ENCODE measurements at regions not wholly inside any gene's neighbourhood (a gene's known extent, or its start where the extent isn't known, plus 50 kb on each side); places are given as distances from the start of the nearest gene placed in this dataset.

DNA sequence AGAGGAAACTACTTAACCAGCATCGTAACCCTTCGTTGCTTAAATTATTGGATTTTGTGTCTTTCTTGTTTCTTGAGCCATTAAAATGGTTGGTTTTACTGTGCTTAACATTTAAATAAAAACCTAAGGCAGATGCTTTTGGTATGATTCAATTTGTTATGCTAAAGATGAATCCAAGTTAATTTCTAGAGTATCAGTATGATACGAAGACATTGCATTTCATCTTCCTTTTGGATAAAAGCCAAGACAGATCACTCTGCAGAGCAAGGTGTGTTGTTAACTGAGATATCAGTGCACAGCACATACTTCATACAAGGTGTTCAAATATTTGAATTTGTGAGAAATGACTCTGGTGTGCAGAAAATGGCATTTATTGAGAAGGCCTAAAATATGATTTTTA lies 480.5 kb downstream of the PCNX1 start:
- no peak for TF ChIP-seq GABPA (IDR thresholded peaks at IDR 0.05; ENCODE audit: low read depth)
- Histone ChIP-seq H3K4me3 (replicated peaks; ENCODE audit: insufficient read depth, low read length) (no peak overlapping the region), H3K27ac (replicated peaks) (no peak overlapping the region), H3K27me3 (ENCODE audit: insufficient read depth, poor library complexity, severe bottlenecking) (no peaks in the 10 kb centered on the region)
- DNase-seq (ENCODE audit: low read depth in 1 of 2, low spot score in 1 of 2) = no peak

DNA sequence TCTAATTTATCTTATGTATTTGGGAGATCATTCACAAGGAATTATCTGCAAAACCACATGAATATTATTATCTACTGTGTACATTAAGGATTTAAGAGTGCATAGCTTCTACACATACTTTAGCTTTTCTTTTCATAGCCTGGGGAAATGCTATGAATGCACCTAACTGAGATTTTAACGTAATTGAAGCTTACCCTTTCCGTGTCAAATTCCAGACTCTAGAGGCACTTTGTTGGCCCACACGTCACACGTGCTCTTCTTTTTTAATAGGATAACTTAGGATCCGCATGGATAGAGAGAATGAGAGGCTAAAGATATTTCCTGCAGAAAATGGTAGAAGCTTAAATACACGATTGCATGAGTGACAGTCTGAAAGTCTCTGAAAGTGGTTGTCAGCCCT lies 481.1 kb downstream of the PCNX1 start:
- no peak for TF ChIP-seq GABPA (IDR thresholded peaks at IDR 0.05; ENCODE audit: low read depth)
- TF ChIP-seq REST (IDR thresholded peaks at IDR 0.05; ENCODE audit: insufficient replicate concordance, low read depth) = no peak
- TF ChIP-seq, protein P1, sequence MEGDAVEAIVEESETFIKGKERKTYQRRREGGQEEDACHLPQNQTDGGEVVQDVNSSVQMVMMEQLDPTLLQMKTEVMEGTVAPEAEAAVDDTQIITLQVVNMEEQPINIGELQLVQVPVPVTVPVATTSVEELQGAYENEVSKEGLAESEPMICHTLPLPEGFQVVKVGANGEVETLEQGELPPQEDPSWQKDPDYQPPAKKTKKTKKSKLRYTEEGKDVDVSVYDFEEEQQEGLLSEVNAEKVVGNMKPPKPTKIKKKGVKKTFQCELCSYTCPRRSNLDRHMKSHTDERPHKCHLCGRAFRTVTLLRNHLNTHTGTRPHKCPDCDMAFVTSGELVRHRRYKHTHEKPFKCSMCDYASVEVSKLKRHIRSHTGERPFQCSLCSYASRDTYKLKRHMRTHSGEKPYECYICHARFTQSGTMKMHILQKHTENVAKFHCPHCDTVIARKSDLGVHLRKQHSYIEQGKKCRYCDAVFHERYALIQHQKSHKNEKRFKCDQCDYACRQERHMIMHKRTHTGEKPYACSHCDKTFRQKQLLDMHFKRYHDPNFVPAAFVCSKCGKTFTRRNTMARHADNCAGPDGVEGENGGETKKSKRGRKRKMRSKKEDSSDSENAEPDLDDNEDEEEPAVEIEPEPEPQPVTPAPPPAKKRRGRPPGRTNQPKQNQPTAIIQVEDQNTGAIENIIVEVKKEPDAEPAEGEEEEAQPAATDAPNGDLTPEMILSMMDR (IDR thresholded peaks at IDR 0.05; ENCODE audit: insufficient read depth, low read length) = no peak
- no peak for TF ChIP-seq SPI1 (IDR thresholded peaks at IDR 0.05; ENCODE audit: borderline replicate concordance, low read depth)
- TF ChIP-seq POLR2AphosphoS5 (IDR thresholded peaks at IDR 0.05; ENCODE audit: low read depth) = no peak

DNA sequence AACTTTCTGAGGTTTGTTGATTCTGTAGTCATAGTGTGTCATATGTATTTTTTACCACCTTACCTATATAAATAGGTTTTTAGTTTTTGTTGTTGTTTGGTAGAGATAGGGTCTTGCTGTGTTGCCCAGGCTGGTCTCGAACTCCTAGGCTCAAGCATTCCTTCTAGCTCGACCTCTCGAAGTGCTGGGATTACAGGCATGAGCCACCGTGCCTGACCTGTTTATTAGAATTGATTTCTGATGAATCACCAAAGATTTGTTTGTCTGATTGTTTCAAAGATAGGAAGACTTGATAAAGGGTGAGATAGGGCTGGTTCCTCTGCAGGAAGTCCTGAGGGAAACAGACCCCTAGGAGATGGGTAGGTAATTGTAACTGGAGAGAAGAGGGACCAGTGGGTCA lies 481.6 kb downstream of the PCNX1 start:
- H3K27ac ChIP-seq (replicated peaks) = no peak overlapping the region
- H3K27me3 ChIP-seq (ENCODE audit: insufficient read depth, poor library complexity, severe bottlenecking) = no peaks in the 10 kb centered on the region
- DNase-seq (ENCODE audit: low read depth in 1 of 2, low spot score in 1 of 2) = no peak
- no peak overlapping the region for H3K4me3 ChIP-seq (replicated peaks; ENCODE audit: insufficient read depth, low read length)
- TF ChIP-seq REST (IDR thresholded peaks at IDR 0.05; ENCODE audit: insufficient replicate concordance, low read depth) = no peak
- TF ChIP-seq POLR2AphosphoS5 (IDR thresholded peaks at IDR 0.05; ENCODE audit: low read depth) = no peak
- TF ChIP-seq, protein P1 (IDR thresholded peaks at IDR 0.05; ENCODE audit: insufficient read depth, low read length) = no peak
- no peak for TF ChIP-seq GABPA (IDR thresholded peaks at IDR 0.05; ENCODE audit: low read depth)
- no peak for TF ChIP-seq SPI1 (IDR thresholded peaks at IDR 0.05; ENCODE audit: borderline replicate concordance, low read depth)

More for the DNA sequence above, 481.1 kb downstream of the PCNX1 start:
- DNase-seq (ENCODE audit: low read depth in 1 of 2, low spot score in 1 of 2) = no peak
- Histone ChIP-seq H3K4me3 (replicated peaks; ENCODE audit: insufficient read depth, low read length) (no peak overlapping the region), H3K27me3 (ENCODE audit: insufficient read depth, poor library complexity, severe bottlenecking) (no peaks in the 10 kb centered on the region), H3K27ac (replicated peaks) (no peak overlapping the region)

DNA sequence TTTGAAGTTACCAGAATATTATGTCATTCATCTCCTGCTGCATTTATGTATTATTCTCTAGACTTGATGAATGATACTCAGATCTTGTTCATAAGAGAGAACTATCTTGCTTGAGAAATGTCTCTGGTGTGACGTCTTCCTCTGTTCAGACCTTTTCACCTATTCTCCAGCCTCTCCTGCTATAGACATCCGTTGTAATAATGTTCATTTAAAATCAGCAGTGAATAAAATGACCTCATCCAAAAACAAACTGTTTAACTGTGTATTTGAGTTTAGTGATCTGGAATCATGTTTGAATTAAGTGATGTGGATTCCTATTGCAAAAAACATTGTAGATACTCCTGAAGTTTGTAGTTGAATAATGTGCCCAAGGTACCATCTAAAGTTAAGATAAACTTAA lies 487.1 kb downstream of the PCNX1 start:
- DNase-seq (ENCODE audit: low read depth in 1 of 2, low spot score in 1 of 2) = no peak
- TF ChIP-seq, protein P1 (IDR thresholded peaks at IDR 0.05; ENCODE audit: insufficient read depth, low read length) = no peak
- H3K27me3 ChIP-seq (ENCODE audit: insufficient read depth, poor library complexity, severe bottlenecking) = no peaks in the 10 kb centered on the region
- H3K4me3 ChIP-seq (replicated peaks; ENCODE audit: insufficient read depth, low read length) = no peak overlapping the region
- no peak overlapping the region for H3K27ac ChIP-seq (replicated peaks)
